T-cell (primary cell): ENCODE measurements at regions not wholly inside any gene's neighbourhood (a gene's known extent, or its start where the extent isn't known, plus 50 kb on each side); places are given as distances from the start of the nearest gene placed in this dataset.

ENCODE experiments used
- ATAC-seq, 4 experiments: fragments of 200-7000 bp in 3 of 4; fragments of 150-1000 bp in 1 of 4; cut with Tn5 transposase; replicated peaks in 1 of 4; 1 replicate in 3 of 4; 2 replicates in 1 of 4; pipeline ENCODE4 v1.10.0; 2021; ENCODE audit warnings: moderate library complexity in 3 of 4, mild to moderate bottlenecking in 2 of 4, moderate number of reproducible peaks in 1 of 4
- CTCF ChIA-PET, 2 donors: fragments of 300-600 bp; sonication (Branson Sonifier 250); formaldehyde crosslinking; loops; one replicate each; lab custom pipeline; 2022; ENCODE audit warnings: antibody characterized with exemption in 2 of 2; lab: Charles Lee
- POLR2A ChIA-PET, 2 donors: fragments of 300-600 bp; sonication (Branson Sonifier 250); formaldehyde crosslinking; loops; one replicate each; lab custom pipeline; 2022; ENCODE audit warnings: antibody characterized with exemption in 2 of 2; lab: Charles Lee
- DNase-seq, 35 experiments: peaks; one replicate each; pipeline versions ENCODE4 v3.0.0 to v3.0.0-alpha.2; 2013 to 2023
- H3K27ac ChIP-seq: one replicate; pipeline ENCODE4 v1.5.1; 2013; ENCODE audit warnings: low read length
- H3K27me3 ChIP-seq, 2 experiments: replicated peaks in 1 of 2; 1 replicate in 1 of 2; 2 replicates in 1 of 2; pipeline versions ENCODE4 v1.6.1 to v1.7.0; 2013; ENCODE audit warnings: low read length in 1 of 2, mixed read lengths in 1 of 2; ENCODE audit not compliant: control insufficient read depth in 2 of 2, insufficient read depth in 2 of 2; ENCODE audit errors: extremely low read depth in 1 of 2
- H3K36me3 ChIP-seq, 2 donors: 1 replicate in 1 of 2; 2 replicates in 1 of 2; pipeline versions ENCODE4 v1.6.1 to v1.7.0; 2013; ENCODE audit warnings: low read length in 1 of 2; ENCODE audit not compliant: control insufficient read depth in 2 of 2, insufficient read depth in 1 of 2; ENCODE audit errors: extremely low read depth in 1 of 2
- H3K4me1 ChIP-seq, 2 experiments: 1 replicate in 1 of 2; 2 replicates in 1 of 2; pipeline versions ENCODE4 v1.6.1 to v1.7.0; 2013; ENCODE audit warnings: low read length in 2 of 2, mixed read lengths in 1 of 2; ENCODE audit not compliant: insufficient read depth in 2 of 2, control insufficient read depth in 1 of 2; ENCODE audit errors: extremely low read depth in 1 of 2
- H3K4me3 ChIP-seq, 2 donors: 1 replicate in 1 of 2; 2 replicates in 1 of 2; pipeline versions ENCODE4 v1.5.1 to v1.7.0; 2013; ENCODE audit warnings: mild to moderate bottlenecking in 2 of 2, low read length in 1 of 2, moderate library complexity in 1 of 2; ENCODE audit not compliant: control insufficient read depth in 1 of 2; ENCODE audit errors: extremely low read depth in 1 of 2
- H3K9me3 ChIP-seq: 2 replicates; pipeline ENCODE4 v1.7.0; 2013
- H3K27ac Mint-ChIP-seq, 2 donors: one replicate each; pipeline ENCODE4 v1.8.0; 2020 to 2021; ENCODE audit warnings: mild to moderate bottlenecking in 2 of 2, mixed read lengths in 2 of 2
- H3K27me3 Mint-ChIP-seq, 2 donors: one replicate each; pipeline ENCODE4 v1.8.0; 2021 to 2022; ENCODE audit warnings: mixed read lengths in 2 of 2
- H3K36me3 Mint-ChIP-seq: one replicate; pipeline ENCODE4 v1.8.0; 2021; ENCODE audit warnings: mixed read lengths
- H3K4me1 Mint-ChIP-seq, 3 donors: one replicate each; pipeline ENCODE4 v1.8.0; 2020 to 2022; ENCODE audit warnings: mixed read lengths in 3 of 3, mild to moderate bottlenecking in 1 of 3
- H3K4me3 Mint-ChIP-seq, 3 donors: one replicate each; pipeline ENCODE4 v1.8.0; 2020 to 2022; ENCODE audit warnings: mild to moderate bottlenecking in 3 of 3, mixed read lengths in 3 of 3, moderate library complexity in 3 of 3
- H3K9me3 Mint-ChIP-seq, 3 donors: one replicate each; pipeline ENCODE4 v1.8.0; 2020 to 2022; ENCODE audit warnings: mixed read lengths in 3 of 3
- WGBS: methylation state at CpG from one replicate; pipeline ENCODE4 v1.1.5; 2013; ENCODE audit warnings: missing lambda C conversion rate; ENCODE audit not compliant: insufficient coverage; 5-methylcytosine and 5-hydroxymethylcytosine counted together

- POLR2A ChIA-PET, result interaction anchor here in 1 of 2 donors (0.5 kb wide), 1 partner anchor 295 kb away, joined by 4 read pairs; no protein-coding TSS in a partner anchor
- H3K36me3 ChIP-seq, result no peaks in the 10 kb centered on the region
- CTCF ChIA-PET, result no interaction called here
- no CpG with 5 or more reads among the region's 1 CpG for WGBS
- no peak overlapping the region for H3K4me3 ChIP-seq
- H3K4me1 Mint-ChIP-seq, result no peaks in the 10 kb centered on the region
- no peaks in the 10 kb centered on the region for H3K27me3 Mint-ChIP-seq
- no peak for ATAC-seq
- no peak overlapping the region for H3K4me3 Mint-ChIP-seq
- H3K9me3 ChIP-seq, result no peaks in the 10 kb centered on the region
- no peak overlapping the region for H3K27ac Mint-ChIP-seq
- no peak overlapping the region for H3K27ac ChIP-seq
- H3K4me1 ChIP-seq, result no peaks in the 10 kb centered on the region
- H3K27me3 ChIP-seq, result no peaks in the 10 kb centered on the region
- H3K36me3 Mint-ChIP-seq, result no peaks in the 10 kb centered on the region
- no peak for DNase-seq
- H3K9me3 Mint-ChIP-seq, result peaks cover 8 to 19% (median 14%) of the 10 kb centered on the region in 3 donors
These were observed 581.0 kb upstream of the MIR17HG start for GRCh38 chr13:90766386-90766902.

GRCh38 chr13:90768116-90768515 is 579.4 kb upstream of the MIR17HG start:
- Mint-ChIP-seq H3K36me3 (no peaks in the 10 kb centered on the region), H3K9me3 (peaks cover 6 to 7% (median 6%) of the 10 kb centered on the region in 3 donors), H3K4me3 (no peak overlapping the region), H3K4me1 (no peaks in the 10 kb centered on the region), H3K27me3 (no peaks in the 10 kb centered on the region), H3K27ac (no peak overlapping the region)
- H3K27me3 ChIP-seq, result no peaks in the 10 kb centered on the region
- H3K4me3 ChIP-seq, result no peak overlapping the region
- POLR2A ChIA-PET, result no interaction called here
- H3K9me3 ChIP-seq, result no peaks in the 10 kb centered on the region
- DNase-seq (no peak), ATAC-seq (no peak)
- no peaks in the 10 kb centered on the region for H3K4me1 ChIP-seq
- H3K27ac ChIP-seq, result no peak overlapping the region
- CTCF ChIA-PET, result interaction anchor here in 1 of 2 donors (1.8 kb wide), 1 partner anchor 14 kb away, joined by 3 read pairs; no protein-coding TSS in a partner anchor
- H3K36me3 ChIP-seq, result no peaks in the 10 kb centered on the region
- no CpG with 5 or more reads among the region's 3 CpGs for WGBS

GRCh38 chr13:90769387-90769786 is 578.1 kb upstream of the MIR17HG start:
- Histone ChIP-seq H3K9me3 (no peaks in the 10 kb centered on the region), H3K27me3 (no peaks in the 10 kb centered on the region), H3K36me3 (no peaks in the 10 kb centered on the region), H3K4me3 (no peak overlapping the region), H3K4me1 (no peaks in the 10 kb centered on the region), H3K27ac (no peak overlapping the region)
- WGBS, result 87% methylated on average over 2 of the region's 3 CpGs
- ATAC-seq (no peak), DNase-seq (no peak)
- H3K36me3 Mint-ChIP-seq, result no peaks in the 10 kb centered on the region
- peaks cover 3 to 8% (median 4%) of the 10 kb centered on the region in 3 donors for H3K9me3 Mint-ChIP-seq
- ChIA-PET CTCF (no interaction called here), POLR2A (no interaction called here)
- H3K4me1 Mint-ChIP-seq, result no peaks in the 10 kb centered on the region
- H3K27ac Mint-ChIP-seq, result no peak overlapping the region
- H3K4me3 Mint-ChIP-seq, result no peak overlapping the region
- no peaks in the 10 kb centered on the region for H3K27me3 Mint-ChIP-seq

GRCh38 chr13:90770334-90770733 is 577.2 kb upstream of the MIR17HG start:
- no peaks in the 10 kb centered on the region for H3K9me3 ChIP-seq
- H3K4me3 Mint-ChIP-seq, result no peak overlapping the region
- DNase-seq (no peak), ATAC-seq (no peak)
- ChIA-PET POLR2A (no interaction called here), CTCF (no interaction called here)
- H3K9me3 Mint-ChIP-seq, result peaks cover 3 to 12% (median 7%) of the 10 kb centered on the region in 3 donors
- no peak overlapping the region for H3K27ac ChIP-seq
- H3K27me3 ChIP-seq, result no peaks in the 10 kb centered on the region
- no CpG with 5 or more reads among the region's 3 CpGs for WGBS
- H3K36me3 Mint-ChIP-seq, result no peaks in the 10 kb centered on the region
- no peak overlapping the region for H3K27ac Mint-ChIP-seq
- H3K4me1 ChIP-seq, result no peaks in the 10 kb centered on the region
- H3K4me3 ChIP-seq, result no peak overlapping the region
- H3K36me3 ChIP-seq, result no peaks in the 10 kb centered on the region
- H3K4me1 Mint-ChIP-seq, result no peaks in the 10 kb centered on the region
- no peaks in the 10 kb centered on the region for H3K27me3 Mint-ChIP-seq

- ChIA-PET CTCF (no interaction called here), POLR2A (no interaction called here)
- H3K4me1 Mint-ChIP-seq, result no peaks in the 10 kb centered on the region
- no peaks in the 10 kb centered on the region for H3K36me3 Mint-ChIP-seq
- H3K36me3 ChIP-seq, result no peaks in the 10 kb centered on the region
- no peaks in the 10 kb centered on the region for H3K27me3 Mint-ChIP-seq
- ATAC-seq, result no peak
- H3K27ac Mint-ChIP-seq, result no peak overlapping the region
- no peak overlapping the region for H3K27ac ChIP-seq
- H3K27me3 ChIP-seq, result no peaks in the 10 kb centered on the region
- no peaks in the 10 kb centered on the region for H3K9me3 ChIP-seq
- H3K4me3 Mint-ChIP-seq, result no peak overlapping the region
- no peaks in the 10 kb centered on the region for H3K4me1 ChIP-seq
- H3K9me3 Mint-ChIP-seq, result peaks cover 3 to 12% (median 7%) of the 10 kb centered on the region in 3 donors
- H3K4me3 ChIP-seq, result no peak overlapping the region
- no peak for DNase-seq
These were observed 573.8 kb upstream of the MIR17HG start for GRCh38 chr13:90773681-90774080.

- Mint-ChIP-seq H3K9me3 (peaks cover 0 to 12% (median 3%) of the 10 kb centered on the region in 3 donors), H3K27ac (no peak overlapping the region), H3K4me1 (no peaks in the 10 kb centered on the region), H3K36me3 (no peaks in the 10 kb centered on the region), H3K4me3 (no peak overlapping the region), H3K27me3 (no peaks in the 10 kb centered on the region)
- Histone ChIP-seq H3K27ac (no peak overlapping the region), H3K9me3 (no peaks in the 10 kb centered on the region), H3K4me1 (no peaks in the 10 kb centered on the region), H3K4me3 (no peak overlapping the region), H3K27me3 (no peaks in the 10 kb centered on the region), H3K36me3 (no peaks in the 10 kb centered on the region)
- WGBS, result 88% methylated on average over 6 of the region's 7 CpGs
- no peak for ATAC-seq
- no peak for DNase-seq
- CTCF ChIA-PET, result no interaction called here
- POLR2A ChIA-PET, result interaction anchor here in 1 of 2 donors (0.8 kb wide), 1 partner anchor 25 kb away, joined by 3 read pairs; no protein-coding TSS in a partner anchor
These were observed 571.3 kb upstream of the MIR17HG start for GRCh38 chr13:90776051-90776748.
